ENCODE measurements at regions not wholly inside any gene's neighbourhood (a gene's known extent, or its start where the extent isn't known, plus 50 kb on each side); places are given as distances from the start of the nearest gene placed in this dataset.
A peak's percentile ranks its signal among the peaks of the same experiment; 100 is the strongest.

GRCh38 chr4:134019657-134020056 lies 181.9 kb downstream of the PABPC4L start:
- DNase-seq (ENCODE audit: low spot score) = no peak

DNA sequence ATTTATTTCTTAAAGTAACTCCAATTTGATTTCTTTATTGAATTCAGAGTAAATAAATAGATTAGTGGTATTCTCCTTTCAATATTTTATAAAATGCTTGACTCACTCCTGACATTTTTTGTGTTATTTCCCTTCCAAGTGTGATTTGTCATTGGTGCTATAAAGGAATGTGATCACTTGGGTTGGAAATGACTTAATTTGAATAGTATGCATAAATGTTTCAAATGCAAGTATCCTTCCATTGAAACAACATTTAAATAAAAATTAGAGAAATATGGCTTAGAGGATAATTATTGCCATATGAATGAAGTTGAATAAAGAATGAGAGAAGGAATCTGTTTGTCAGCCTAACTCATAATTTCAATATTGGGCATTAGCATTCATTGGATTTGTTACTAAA lies 182.7 kb downstream of the PABPC4L start:
- DNase-seq (ENCODE audit: low spot score) = no peak

GRCh38 chr4:134001057-134001456 lies 200.5 kb downstream of the PABPC4L start:
- DNase-seq (ENCODE audit: low spot score) = no peak

DNA sequence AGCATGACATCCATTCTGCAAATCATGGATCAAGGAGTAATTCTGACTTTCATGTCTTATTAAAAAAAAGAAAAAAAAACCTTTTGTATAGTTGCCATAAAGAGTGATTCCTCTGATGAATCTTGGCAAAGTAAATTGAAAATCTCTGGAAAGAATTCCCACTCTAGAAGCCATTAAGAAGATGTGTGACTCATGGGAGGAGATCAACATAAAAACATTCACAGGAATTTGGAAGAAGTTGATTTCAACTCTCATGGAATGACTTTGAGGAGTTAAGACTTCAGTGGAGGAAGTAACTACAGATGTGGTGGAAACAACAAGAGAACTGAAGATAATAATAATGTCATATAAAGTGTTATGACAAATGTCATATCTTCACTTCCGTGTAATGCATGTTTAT lies 204.2 kb downstream of the PABPC4L start:
- DNase-seq (ENCODE audit: low spot score) = no peak

- DNase-seq (ENCODE audit: low spot score) = peak; percentile 5
These were observed 205.0 kb downstream of the PABPC4L start for GRCh38 chr4:133996431-133997121.

DNA sequence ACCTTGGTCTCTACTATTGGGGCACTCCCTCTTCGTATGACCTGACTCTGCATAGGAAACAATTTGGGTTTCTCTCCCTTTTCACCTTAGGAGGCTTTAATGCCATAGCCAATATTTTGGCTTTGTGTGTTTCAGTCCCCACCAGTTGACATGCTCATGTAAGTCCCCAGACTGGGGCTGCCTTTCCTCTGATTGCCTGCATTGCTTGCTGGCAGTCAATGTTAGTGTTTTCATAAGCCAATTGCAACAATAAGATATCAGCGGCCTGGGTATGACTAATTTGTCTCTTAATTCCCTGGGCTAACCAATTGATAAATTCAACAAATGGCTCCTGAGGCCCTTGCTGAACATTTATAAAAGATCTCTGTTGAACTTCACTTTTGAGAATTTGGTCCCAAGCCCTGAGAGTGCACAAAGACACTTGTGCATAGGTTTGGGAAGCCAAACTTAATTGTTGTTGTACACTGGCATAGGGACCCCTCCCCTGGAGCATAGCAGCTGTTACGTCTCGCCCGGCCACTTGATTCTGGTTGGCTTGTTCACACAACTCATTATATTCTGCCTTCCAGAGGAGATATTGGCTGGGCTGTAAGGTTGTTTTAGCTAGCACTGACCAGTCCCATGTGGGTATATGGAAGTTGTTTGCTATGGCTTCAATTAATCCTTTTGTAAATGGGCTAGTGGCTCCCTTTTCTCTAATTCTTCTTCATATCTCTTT lies 206.2 kb downstream of the PABPC4L start:
- no peak for DNase-seq (ENCODE audit: low spot score)

- DNase-seq (ENCODE audit: low spot score) = no peak
These were observed 218.9 kb downstream of the PABPC4L start for GRCh38 chr4:133982533-133983224.

DNA sequence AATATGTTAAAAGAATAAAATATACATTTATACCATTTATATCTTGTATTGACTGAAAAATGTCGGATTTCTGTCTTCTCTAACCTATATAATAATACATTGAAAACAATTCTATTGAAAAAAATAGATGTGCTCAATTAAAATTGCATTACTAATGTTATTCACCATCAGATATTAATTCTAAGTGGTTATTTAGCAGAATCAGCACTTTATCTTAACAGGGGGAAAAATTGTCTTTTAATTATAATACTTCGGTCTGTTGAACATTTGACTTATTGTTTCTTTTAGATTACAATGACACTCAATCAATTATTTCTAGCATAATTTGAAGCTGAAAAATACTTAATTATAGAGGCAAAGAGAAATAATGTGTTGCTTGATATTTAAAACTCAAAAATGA lies 220.3 kb downstream of the PABPC4L start:
- no peak for DNase-seq (ENCODE audit: low spot score)

DNA sequence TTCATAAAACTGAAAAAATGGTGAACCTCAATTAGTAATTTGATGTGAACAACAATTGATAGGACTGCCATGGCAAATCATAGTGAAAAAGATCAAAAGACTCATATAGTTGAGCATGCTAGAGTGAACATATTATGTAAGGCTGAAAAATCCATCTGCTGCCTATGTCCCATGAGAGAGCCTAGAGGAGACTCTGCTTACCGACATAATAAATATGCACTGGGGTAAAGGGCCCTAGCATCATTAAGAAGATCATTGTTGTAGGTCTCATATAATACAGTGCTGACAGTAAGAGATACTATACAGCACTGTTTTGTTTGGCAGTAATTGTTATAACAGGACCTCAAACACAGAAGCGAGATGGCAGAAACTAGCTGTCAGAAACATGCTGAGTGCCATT lies 229.0 kb downstream of the PABPC4L start:
- no peak for DNase-seq (ENCODE audit: low spot score)

DNA sequence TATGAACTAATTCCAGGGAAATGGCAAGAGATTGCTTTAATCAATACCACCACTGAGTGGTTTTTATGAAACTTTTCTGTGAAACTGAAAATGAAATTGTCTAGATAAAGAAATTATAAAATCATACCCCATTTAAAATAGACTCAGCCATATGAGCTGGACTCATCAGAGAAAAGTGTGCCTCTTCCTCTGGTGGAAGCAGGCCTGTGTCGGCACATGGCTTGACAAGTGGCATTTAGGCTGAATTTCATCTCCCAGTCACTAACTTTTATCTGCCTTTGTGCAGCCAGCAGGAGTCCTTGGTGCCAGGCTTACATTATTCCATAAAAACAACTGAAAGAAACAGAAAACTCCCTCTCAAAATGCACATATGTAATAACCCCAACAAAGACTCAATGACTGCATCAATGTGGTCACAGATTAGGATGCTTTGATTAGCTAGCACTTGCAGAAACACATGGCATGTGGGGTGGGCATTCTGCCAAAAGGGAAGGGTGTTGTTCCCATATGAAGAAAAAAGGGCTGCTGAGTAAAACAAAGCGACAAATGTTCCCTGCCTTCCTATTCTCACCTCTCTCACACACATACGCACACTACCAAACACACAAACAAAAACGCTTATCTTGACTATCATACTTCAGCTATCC lies 232.3 kb downstream of the PABPC4L start:
- DNase-seq (ENCODE audit: low spot score) = peak; percentile 58

- DNase-seq (ENCODE audit: low spot score) = no peak
These were observed 233.4 kb downstream of the PABPC4L start for GRCh38 chr4:133968174-133968573.

GRCh38 chr4:133960975-133961374 lies 240.6 kb downstream of the PABPC4L start:
- DNase-seq (ENCODE audit: low spot score) = no peak

DNA sequence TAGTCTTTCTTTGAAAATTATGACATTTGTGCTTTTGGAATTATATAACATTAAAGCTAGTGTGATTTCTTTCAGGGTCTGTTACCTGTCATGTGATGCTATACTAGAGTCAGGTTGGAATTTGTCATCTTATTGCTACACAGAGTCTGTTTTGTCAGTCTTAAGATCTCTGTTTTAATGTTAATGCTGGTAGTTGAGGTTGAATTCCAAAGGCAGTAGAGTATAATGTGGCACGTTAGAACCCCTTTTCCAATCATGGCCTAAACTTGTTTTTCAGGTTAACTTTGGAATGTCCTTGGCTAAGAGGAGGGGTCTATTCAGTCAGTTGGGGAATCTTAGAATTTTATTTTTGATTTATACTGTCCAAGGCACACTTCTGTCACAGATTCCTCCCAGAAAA lies 258.5 kb downstream of the PABPC4L start:
- DNase-seq (ENCODE audit: low spot score) = peak; percentile 5

DNA sequence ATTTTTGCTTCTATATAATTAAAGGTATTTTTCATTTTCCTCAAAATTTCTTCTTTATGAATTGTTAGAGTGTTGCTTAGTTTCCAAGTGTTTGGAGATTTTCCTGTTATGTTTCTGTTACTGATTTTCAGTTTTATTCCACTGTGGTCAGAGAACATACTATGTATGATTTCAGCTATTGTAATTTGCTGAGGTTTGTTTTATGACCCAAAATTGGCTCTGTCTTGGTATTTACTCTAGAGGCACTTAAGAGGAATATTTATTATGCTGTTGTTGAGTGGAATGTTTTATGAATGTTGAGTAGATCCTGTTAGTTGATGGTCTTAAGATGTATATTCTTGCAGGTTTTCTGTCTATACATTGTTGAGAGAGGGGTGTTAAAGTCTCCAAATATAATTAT lies 263.5 kb downstream of the PABPC4L start:
- DNase-seq (ENCODE audit: low spot score) = no peak

- DNase-seq (ENCODE audit: low spot score) = no peak
These were observed 271.9 kb downstream of the PABPC4L start for GRCh38 chr4:133929531-133930239.

DNA sequence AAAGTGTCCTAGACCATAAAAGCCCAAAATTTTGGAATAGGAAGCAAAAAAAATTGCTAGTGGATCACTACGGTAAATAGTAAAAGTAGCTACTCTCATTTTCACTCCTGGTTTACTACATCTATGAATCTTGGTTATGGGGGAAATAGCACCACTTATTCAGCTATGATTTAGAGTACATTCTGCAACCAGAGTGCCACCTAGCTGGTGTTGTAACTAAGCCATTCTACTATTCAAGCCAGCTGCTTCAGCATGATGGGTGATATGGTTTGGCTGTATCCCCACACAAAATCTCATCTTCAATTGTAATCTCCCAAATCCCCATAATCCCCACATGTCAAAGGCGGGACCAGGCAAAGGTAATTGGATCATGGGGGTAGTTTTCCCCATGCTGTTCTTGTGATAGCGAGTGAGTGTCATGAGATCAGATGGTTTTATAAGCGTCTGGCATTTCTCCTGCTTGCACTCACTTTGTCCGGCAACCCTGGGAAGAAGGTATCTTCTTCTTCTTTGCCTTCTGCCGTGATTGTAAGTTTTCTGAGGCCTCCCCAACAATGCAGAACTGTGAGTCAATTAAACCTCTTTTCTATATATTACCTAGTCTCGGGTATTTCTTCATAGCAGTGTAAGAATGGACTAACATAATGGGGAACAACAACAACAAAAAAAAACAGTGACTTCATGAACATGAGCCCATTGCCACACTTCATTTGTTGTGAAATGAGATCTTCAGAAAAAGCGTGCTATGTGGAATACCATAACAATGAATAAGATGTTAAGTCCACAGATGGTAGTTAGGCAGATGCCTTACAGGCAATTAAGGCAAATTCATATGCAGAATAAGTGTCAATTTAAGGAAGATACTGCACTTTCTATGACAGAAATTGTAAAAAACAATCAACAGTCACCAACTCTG lies 280.1 kb downstream of the PABPC4L start:
- DNase-seq (ENCODE audit: low spot score) = no peak

DNA sequence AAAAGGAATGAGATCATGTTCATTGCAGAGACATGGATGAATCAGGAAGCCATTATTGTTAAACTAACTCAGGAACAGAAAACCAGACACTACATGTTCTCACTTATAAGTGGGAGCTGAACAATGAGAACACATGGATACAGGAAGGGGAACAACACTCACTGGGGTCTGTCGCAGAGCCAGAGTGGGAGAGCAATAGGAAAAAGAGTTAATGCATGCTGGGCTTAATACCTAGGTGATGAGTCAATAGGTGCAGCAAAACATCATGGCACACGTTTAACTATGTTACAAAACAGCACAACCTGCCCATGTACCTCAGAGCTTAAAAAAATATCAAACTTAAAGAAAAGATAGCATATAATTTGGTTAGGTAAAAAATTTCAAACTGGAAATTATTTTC lies 281.4 kb downstream of the PABPC4L start:
- DNase-seq (ENCODE audit: low spot score) = no peak

GRCh38 chr4:133910165-133910564 lies 291.4 kb downstream of the PABPC4L start:
- no peak for DNase-seq (ENCODE audit: low spot score)

GRCh38 chr4:133903029-133903428 lies 298.6 kb downstream of the PABPC4L start:
- no peak for DNase-seq (ENCODE audit: low spot score)

- DNase-seq (ENCODE audit: low spot score) = no peak
These were observed 310.6 kb downstream of the PABPC4L start for GRCh38 chr4:133891011-133891410.

GRCh38 chr4:133887723-133888122 lies 313.9 kb downstream of the PABPC4L start:
- no peak for DNase-seq (ENCODE audit: low spot score)
